HG02943 (cell line): ENCODE measurements at regions not wholly inside any gene's neighbourhood (a gene's known extent, or its start where the extent isn't known, plus 50 kb on each side); places are given as distances from the start of the nearest gene placed in this dataset.
"Not testable (repeated sequence)": the region's sequence is repeated elsewhere in the genome, so short reads cannot be mapped to it uniquely, and the experiment has no call there.

Experiments used
- ATAC-seq: cut with Tn5 transposase; IDR thresholded peaks from one replicate; pipeline ENCODE4 v1.9.1; 2021; ENCODE audit warnings: mild to moderate bottlenecking, low read depth, moderate library complexity; ENCODE audit not compliant: unreplicated experiment

GRCh38 chr3:8110966-8111798 lies 390.4 kb upstream of the LMCD1 start:
- ATAC-seq = peak; percentile 97

GRCh38 chr3:8112587-8112986 lies 389.0 kb upstream of the LMCD1 start:
- ATAC-seq = no peak

- no peak for ATAC-seq
Observed at GRCh38 chr3:8113626-8114025, 388.0 kb upstream of the LMCD1 start.

- no peak for ATAC-seq
Observed at GRCh38 chr3:8128686-8129085, 372.9 kb upstream of the LMCD1 start.

DNA sequence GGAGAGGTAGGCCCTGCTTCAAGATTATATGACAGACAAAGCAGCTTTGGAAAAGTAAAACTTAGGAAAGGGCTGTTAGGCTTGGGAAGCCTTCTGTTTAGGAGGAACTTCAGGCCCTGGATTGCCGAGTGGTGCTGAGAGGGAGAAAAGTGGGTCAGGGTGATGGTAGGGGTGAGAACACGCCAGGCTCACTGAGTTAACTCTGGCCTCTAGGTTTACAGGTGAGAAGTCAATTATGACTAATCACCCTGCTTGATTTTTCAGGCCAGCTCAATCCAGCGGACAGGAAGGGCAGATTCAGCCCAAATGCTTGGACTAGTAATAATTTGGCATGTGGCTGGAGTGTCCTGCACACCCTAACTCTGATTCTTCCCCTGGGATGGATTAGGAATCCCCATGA lies 365.1 kb upstream of the LMCD1 start:
- ATAC-seq = no peak

- ATAC-seq = no peak
Observed at GRCh38 chr3:8143186-8143585, 358.4 kb upstream of the LMCD1 start.

- ATAC-seq = no peak
Observed at GRCh38 chr3:8145661-8146060, 356.0 kb upstream of the LMCD1 start.

- no peak for ATAC-seq
Observed at GRCh38 chr3:8147711-8148110, 353.9 kb upstream of the LMCD1 start.

- no peak for ATAC-seq
Observed at GRCh38 chr3:8152821-8153418, 348.7 kb upstream of the LMCD1 start.

DNA sequence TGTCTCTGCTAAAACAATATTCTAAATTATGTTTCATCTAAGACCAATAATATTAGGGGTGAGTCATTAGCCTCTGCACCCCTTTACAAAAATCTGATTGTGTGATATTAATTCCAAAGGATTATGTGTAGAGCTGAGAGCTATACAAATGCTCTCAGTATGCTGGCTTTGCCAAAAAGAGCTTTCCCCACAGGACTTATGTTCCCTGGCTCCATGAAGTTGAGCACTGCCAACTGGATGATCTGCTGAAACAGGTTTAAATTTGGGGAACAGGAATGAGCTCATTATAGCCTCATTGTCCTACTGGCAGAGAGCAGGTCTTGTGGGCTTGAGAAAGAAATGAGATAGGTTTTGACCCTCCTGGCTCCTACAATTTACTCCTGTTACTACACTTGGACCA lies 347.8 kb upstream of the LMCD1 start:
- no peak for ATAC-seq

DNA sequence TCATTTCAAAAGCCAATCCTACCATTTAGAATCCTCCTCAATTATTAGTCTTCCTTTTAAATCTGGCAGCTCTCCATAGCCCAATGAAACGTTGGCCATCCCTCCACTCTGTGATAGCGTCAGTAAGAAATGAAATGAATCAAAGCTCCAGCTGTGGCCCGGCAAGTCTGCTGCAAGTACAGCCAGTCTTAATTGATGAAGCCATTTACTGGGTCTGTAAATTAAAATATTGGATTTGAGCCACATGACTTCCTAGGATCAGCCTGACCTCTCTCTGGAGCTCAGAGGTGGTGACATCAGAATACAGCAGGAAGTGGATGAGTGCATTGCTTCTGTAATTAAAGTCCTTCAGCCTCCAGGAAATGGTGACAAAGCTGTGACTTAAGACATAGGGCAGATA lies 347.0 kb upstream of the LMCD1 start:
- ATAC-seq = no peak

- ATAC-seq = no peak
Observed at GRCh38 chr3:8156138-8156537, 345.5 kb upstream of the LMCD1 start.

GRCh38 chr3:8156831-8157230 lies 344.8 kb upstream of the LMCD1 start:
- no peak for ATAC-seq

GRCh38 chr3:8157640-8158039 lies 344.0 kb upstream of the LMCD1 start:
- ATAC-seq = no peak

- no peak for ATAC-seq
Observed at GRCh38 chr3:8164145-8164544, 337.5 kb upstream of the LMCD1 start.

DNA sequence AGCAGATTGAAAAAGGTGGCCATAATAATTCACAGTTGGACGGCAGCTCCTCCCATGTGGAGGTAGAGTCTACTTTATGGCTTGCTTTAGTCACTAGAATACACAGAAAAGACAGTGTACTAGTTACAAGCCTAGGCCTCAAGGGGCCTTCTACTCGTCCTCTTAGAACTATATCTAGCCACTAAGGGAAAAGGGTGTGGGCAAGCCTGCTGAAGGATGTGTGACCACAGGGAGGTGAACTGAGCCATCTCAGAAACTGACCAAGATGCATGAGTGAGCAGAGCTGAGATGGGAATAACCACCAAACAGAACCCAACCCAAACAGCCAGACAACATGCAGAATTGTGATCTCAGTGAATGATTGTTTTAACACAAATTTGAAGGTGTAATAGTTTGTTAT lies 335.6 kb upstream of the LMCD1 start:
- ATAC-seq = no peak

DNA sequence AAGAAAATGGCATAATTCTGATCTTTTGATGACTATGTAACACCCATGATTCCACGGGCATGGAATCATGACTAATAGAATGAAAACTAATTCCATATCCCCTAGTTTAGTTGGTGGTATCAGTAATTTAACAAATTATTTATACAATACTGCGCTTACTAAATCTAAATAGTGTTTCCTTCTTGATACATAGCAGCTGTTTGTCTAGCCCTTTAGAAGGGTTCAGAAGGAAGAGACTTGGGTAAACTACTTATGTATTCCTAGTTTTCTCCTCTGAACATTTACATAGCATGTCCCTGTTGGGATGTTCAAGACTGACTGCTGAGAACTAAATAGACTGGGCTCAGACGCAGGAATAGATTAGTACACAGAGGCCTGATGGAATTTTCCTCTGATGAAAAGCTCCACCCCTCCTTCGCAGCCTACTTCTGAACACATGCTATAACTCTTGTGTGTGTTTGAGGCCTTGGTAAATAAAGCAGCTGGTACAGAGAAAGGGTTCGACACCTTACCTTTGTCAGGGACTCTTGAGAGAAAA lies 330.6 kb upstream of the LMCD1 start:
- ATAC-seq = no peak

DNA sequence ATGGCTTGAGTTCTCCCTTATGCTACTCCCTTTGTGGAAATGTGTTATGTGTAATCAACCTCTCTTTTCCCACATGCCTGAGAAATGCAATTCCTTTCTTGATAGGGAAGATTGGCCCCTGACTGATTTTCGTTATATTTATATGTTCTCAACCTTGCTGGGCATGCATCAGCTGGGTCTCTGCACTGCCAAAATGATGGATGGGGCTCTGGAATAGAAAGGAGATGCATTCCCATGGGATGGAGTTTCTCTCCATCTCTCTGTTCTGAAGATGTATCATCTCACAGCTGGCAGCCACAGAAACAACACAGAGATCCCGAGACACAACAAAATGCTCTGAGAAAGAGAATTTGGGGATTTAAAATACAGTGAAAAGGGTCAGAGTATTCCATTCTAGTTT lies 327.7 kb upstream of the LMCD1 start:
- no peak for ATAC-seq

GRCh38 chr3:8176759-8177483 lies 324.7 kb upstream of the LMCD1 start:
- ATAC-seq = not testable (repeated sequence)

DNA sequence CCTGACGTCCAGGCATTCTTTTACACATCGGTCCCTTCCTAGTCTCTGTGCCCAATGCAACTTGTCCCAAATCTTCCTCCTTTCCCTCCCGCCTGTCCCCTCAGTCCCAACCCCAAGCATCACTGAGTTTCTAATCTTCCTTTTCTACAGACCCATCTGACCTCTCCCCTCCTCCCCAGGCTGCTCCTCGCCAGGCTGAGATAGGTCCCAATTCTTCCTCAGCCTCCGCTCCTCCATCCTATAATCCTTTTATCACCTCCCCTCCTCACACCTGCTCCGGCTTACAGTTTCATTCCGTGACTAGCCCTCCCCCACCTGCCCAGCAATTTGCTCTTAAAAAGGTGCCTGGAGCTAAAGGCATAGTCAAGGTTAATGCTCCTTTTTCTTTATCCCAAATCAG lies 323.1 kb upstream of the LMCD1 start:
- not testable (repeated sequence) for ATAC-seq

GRCh38 chr3:8182904-8183303 lies 318.7 kb upstream of the LMCD1 start:
- ATAC-seq = no peak
